ENCODE measurements at regions not wholly inside any gene's neighbourhood (a gene's known extent, or its start where the extent isn't known, plus 50 kb on each side); places are given as distances from the start of the nearest gene placed in this dataset.

- ChIA-PET POLR2A (no interaction called here), CTCF (no interaction called here)
- H3K9me2 ChIP-seq, result no peaks in the 10 kb centered on the region
- H3K4me2 ChIP-seq, result no peak overlapping the region
- H3K4me1 ChIP-seq (ENCODE audit: control insufficient read depth in 1 of 2, insufficient read depth in 2 of 2, low read depth in 1 of 2, low read length in 1 of 2), result no peaks in the 10 kb centered on the region
- no peak overlapping the region for H3K9ac ChIP-seq
- H3K9me3 ChIP-seq, result no peaks in the 10 kb centered on the region
- no peaks in the 10 kb centered on the region for H3K36me3 ChIP-seq (replicated peaks in 1 of 2; ENCODE audit: control insufficient read depth in 1 of 2, insufficient read depth in 2 of 2, low read length in 1 of 2)
- no peaks in the 10 kb centered on the region; the same call in 1 of the 2 replicates for H3K27me3 ChIP-seq (ENCODE audit: insufficient read depth)
- no peak overlapping the region for H2AFZ ChIP-seq (ENCODE audit: low read depth)
- H3F3A ChIP-seq (replicated peaks; ENCODE audit: insufficient read depth), result no peaks in the 10 kb centered on the region
- H4K20me1 ChIP-seq (ENCODE audit: insufficient read depth), result no peaks in the 10 kb centered on the region
- H3K4me3 ChIP-seq (ENCODE audit: low read depth in 2 of 2, low read length in 1 of 2), result no peak overlapping the region
- H3K27ac ChIP-seq (ENCODE audit: low read depth in 2 of 2, low read length in 1 of 2), result no peak overlapping the region
- TF ChIP-seq CTCF (IDR thresholded peaks at IDR 0.05) (no peak), RAD21 (IDR thresholded peaks at IDR 0.05; ENCODE audit: low read length) (no peak), IRF3 (IDR thresholded peaks at IDR 0.05; ENCODE audit: low read depth, low read length) (no peak), JUND (IDR thresholded peaks at IDR 0.05) (no peak), NFIC (IDR thresholded peaks at IDR 0.05; ENCODE audit: borderline replicate concordance) (no peak)
- 33% methylated on average over 3 of the region's 3 CpGs for WGBS (ENCODE audit: low lambda C conversion rate)
- H3K79me2 ChIP-seq (ENCODE audit: insufficient read depth), result no peaks in the 10 kb centered on the region
- DNase-seq, result no peak
These were observed 340.8 kb upstream of the ONECUT1 start for GRCh38 chr15:53130943-53131342.

GRCh38 chr15:53129121-53129904 is 339.2 kb upstream of the ONECUT1 start:
- Histone ChIP-seq H3K4me3 (ENCODE audit: low read depth in 2 of 2, low read length in 1 of 2) (no peak overlapping the region), H3K9me2 (no peaks in the 10 kb centered on the region), H3K9ac (no peak overlapping the region), H2AFZ (ENCODE audit: low read depth) (no peak overlapping the region), H3K4me1 (ENCODE audit: control insufficient read depth in 1 of 2, insufficient read depth in 2 of 2, low read depth in 1 of 2, low read length in 1 of 2) (no peaks in the 10 kb centered on the region), H3F3A (replicated peaks; ENCODE audit: insufficient read depth) (no peaks in the 10 kb centered on the region), H3K9me3 (no peaks in the 10 kb centered on the region), H3K27ac (ENCODE audit: low read depth in 2 of 2, low read length in 1 of 2) (no peak overlapping the region), H3K79me2 (ENCODE audit: insufficient read depth) (no peaks in the 10 kb centered on the region), H3K36me3 (replicated peaks in 1 of 2; ENCODE audit: control insufficient read depth in 1 of 2, insufficient read depth in 2 of 2, low read length in 1 of 2) (no peaks in the 10 kb centered on the region), H3K4me2 (no peak overlapping the region), H4K20me1 (ENCODE audit: insufficient read depth) (no peaks in the 10 kb centered on the region), H3K27me3 (ENCODE audit: insufficient read depth) (no peaks in the 10 kb centered on the region; the same call in 1 of the 2 replicates)
- 14% methylated on average over 12 of the region's 12 CpGs for WGBS (ENCODE audit: low lambda C conversion rate)
- ChIA-PET POLR2A (no interaction called here), CTCF (interaction anchor here (1.7 kb wide), 1 partner anchor 18 kb away, joined by 3 read pairs; no protein-coding TSS in a partner anchor)
- no peak for TF ChIP-seq CTCF (IDR thresholded peaks at IDR 0.05)
- TF ChIP-seq MEF2A (IDR thresholded peaks at IDR 0.05; ENCODE audit: borderline replicate concordance, low read depth), result no peak
- no peak for TF ChIP-seq RAD21 (IDR thresholded peaks at IDR 0.05; ENCODE audit: low read length)
- TF ChIP-seq FOXM1 (IDR thresholded peaks at IDR 0.05; ENCODE audit: low read depth), result no peak
- TF ChIP-seq GATA2 (CRISPR knock-in tag; IDR thresholded peaks at IDR 0.05), result no peak
- DNase-seq, result no peak

Measured in SK-N-SH (cell line).